CD4-positive, alpha-beta T cell treated with Interleukin-6 for 4 hours (primary cell): ENCODE measurements at regions not wholly inside any gene's neighbourhood (a gene's known extent, or its start where the extent isn't known, plus 50 kb on each side); places are given as distances from the start of the nearest gene placed in this dataset.
"Not testable (repeated sequence)": the region's sequence is repeated elsewhere in the genome, so short reads cannot be mapped to it uniquely, and the experiment has no call there.

ENCODE experiments used
- DNase-seq: peaks from one replicate; pipeline ENCODE4 v3.0.0-alpha.2; 2020; ENCODE audit warnings: mixed read lengths

DNA sequence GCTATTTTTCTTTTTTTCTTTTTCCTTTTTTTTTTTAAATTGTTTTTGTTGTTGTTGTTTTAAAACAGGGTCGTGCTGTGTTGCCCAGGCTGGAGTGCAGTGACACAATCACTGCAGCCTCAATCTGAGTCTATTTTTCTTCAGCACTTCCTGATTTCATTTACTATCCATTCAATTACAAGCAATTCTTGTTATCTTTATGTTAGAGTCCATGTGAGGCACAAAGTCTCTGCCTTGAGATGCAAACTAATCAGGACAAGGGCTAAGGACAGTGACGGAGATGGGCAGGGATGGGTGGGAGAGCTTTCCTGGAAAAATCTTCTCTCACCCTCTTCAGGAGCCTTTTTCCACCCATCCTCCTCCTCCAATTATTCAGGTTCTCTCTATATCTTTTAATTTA is 157.3 kb upstream of the AUTS2 start:
- no peak for DNase-seq

DNA sequence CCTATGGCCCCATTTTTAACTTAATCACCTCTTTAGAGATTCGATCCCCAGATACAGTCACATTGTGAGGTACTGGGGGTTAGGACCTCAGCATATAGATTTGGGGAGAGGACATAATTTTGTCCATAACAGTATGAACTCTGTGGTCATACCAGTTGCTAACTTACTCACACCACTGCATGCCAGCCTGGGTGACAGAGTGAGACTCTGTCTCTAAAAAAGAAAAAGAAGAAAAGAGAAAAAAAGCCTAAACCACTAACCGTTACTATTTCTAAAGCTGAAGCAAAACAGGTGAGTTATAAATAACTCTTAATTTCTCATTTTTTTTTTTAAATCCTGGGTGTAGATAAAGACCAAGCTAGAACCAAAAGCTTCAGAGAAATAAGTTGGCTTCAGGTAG is 155.1 kb upstream of the AUTS2 start:
- DNase-seq, result no peak

GRCh38 chr7:69445541-69445940 is 152.7 kb upstream of the AUTS2 start:
- no peak for DNase-seq

GRCh38 chr7:69446213-69446612 is 152.1 kb upstream of the AUTS2 start:
- not testable (repeated sequence) for DNase-seq

DNA sequence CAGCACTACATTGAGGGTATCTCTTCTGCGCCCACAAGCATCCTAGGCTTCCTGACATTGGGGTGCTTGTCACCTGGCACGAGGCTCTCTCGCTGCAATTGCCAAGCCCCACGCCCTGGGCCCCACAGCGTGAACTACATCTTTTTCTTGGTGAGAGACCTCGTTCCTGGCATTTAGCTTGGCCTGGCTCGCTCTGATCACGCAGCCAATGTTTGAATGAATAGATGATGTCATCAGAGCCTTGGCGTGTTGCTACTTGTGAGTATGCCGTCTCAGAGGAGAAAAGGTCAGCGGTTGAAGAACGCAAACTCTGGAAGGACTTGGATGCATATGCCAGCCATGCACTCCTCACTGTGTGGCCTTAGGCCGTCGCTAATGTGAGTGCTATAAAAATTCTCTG is 150.2 kb upstream of the AUTS2 start:
- DNase-seq, result no peak

- no peak for DNase-seq
Measured at GRCh38 chr7:69450456-69450855, 147.8 kb upstream of the AUTS2 start.

DNA sequence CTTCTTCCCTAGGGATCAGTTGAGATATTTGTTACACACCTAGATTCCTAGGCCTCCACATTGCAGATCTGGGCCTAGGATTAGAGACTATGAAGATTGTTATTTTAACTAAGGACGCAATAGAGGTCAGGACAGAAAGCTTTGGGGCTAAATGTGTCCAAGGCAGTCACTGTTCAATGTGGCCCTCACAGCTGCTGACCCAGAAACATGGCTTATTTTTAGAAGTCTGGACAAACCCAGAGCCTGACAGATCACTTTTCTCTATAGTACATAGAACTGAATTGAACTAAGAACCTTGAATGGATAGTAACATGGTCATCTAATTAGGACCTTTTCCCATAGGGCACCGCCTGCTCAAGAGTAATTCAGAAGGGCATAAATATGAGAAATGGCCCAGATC is 146.6 kb upstream of the AUTS2 start:
- DNase-seq, result no peak

GRCh38 chr7:69452797-69453196 is 145.5 kb upstream of the AUTS2 start:
- DNase-seq, result no peak

DNA sequence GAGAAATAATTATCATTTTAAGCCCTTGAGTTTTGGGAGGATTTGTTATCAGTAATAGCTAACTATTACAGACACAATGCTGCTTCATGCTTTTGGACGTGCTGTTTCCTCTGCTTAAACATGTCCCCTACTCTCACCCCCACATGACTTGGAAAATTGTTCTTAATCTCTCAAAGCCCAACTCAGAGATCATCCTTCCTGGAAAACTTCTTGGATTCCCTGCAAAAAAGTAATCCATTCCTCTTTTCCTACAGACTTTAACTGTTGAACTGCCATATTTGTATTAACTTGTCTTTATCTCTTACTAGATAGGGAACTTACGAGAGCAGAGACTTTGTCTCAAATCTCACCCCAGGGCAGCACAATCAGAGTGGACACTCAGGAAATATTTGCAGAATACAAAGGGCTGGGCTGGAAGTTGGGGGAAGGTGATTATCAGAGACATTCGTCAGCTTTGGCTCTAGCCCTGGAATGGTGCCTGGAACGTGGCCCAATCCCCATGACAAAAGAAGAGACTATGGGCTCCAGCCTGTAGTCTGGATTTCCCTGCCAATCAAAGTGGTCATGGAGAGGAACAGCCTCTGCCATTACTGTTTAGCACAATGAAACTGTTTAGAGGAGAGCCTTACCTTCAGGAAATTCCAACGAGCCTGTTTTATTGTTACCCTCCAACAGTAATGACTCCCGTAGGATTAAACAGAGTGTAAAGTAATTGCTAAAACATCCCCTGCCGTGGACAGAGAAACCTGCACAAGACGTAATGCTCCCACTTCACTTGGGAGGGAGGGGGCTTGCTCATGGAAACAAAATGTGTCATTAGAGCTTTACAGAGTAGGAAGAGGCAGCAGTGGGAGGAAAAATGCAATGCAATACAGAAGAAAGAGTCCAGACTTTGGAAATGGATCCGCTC is 140.4 kb upstream of the AUTS2 start:
- DNase-seq, result no peak

DNA sequence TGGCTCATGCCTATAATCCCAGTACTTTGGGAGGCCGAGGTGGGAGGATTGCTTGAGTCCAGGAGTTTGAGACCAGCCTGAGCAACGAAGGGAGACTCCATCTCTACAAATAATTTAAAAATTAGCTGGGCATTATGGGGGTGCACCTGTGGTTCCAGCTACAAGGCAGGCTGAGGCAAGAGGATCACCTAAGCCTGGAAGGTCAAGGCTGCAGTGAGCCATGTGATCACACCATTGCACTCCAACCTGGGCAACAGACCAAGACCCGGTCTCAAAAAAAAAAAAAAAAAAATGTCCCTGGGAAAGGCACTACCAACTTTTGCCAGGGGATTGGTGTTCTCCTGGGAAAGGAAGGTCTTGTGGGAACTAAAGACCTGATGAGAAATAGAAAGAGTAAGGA is 134.2 kb upstream of the AUTS2 start:
- DNase-seq, result no peak

DNA sequence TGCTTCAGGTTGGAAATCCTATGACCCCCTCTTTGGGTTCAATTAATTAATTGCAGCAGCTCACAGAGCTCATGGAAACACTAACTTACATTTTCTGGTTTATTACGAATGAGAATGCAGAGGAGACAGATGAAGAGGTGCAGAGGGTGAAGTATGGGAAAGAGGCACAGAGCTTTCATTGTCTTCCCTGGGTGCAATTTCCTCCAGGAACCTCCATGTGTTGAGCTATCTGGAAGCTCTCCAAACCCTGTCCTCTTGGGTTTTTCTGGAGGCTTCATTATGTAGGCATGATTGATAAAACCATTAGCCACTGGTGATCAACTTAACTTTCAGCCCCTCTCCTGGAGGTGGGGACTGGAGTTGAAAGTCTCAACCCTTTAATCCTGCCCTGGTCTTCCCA is 133.0 kb upstream of the AUTS2 start:
- DNase-seq, result no peak

GRCh38 chr7:69467826-69468225 is 130.4 kb upstream of the AUTS2 start:
- no peak for DNase-seq

- DNase-seq, result no peak
Measured at GRCh38 chr7:69476416-69476815, 121.9 kb upstream of the AUTS2 start.

DNA sequence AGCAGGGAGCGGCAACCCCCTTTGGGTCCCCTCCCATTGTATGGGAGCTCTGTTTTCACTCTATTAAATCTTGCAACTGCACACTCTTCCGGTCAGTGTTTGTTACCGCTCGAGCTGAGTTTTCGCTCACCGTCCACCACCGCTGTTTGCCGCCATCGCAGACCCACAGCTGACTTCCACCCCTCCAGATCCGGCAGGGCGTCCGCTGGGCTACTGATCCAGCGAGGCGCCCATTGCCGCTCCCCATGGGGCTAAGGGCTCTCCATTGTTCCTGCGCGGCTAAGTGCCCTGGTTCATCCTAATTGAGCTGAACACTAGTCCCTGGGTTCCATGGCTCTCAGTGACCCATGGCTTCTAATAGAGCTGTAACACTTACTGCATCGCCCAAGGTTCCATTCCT is 115.6 kb upstream of the AUTS2 start:
- no peak for DNase-seq

DNA sequence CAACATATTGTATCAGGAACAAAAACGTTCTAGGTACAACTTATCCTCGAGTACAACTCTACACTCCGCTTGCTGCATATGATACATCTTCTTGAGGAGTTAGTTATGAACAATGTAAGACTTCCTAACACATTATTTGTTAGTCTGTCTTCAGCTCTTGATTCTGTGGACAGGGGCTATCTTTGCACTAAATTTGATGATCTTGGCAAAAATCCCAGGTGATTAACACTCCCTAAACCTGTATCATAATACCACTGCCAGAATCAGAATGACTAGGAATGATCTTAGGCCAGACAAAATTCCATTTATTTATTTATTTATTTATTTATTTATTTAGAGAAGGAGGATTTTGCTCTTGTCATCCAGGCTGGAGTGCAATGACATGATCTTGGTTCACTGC is 108.7 kb upstream of the AUTS2 start:
- DNase-seq, result no peak

GRCh38 chr7:69498671-69499070 is 99.6 kb upstream of the AUTS2 start:
- DNase-seq, result no peak

DNA sequence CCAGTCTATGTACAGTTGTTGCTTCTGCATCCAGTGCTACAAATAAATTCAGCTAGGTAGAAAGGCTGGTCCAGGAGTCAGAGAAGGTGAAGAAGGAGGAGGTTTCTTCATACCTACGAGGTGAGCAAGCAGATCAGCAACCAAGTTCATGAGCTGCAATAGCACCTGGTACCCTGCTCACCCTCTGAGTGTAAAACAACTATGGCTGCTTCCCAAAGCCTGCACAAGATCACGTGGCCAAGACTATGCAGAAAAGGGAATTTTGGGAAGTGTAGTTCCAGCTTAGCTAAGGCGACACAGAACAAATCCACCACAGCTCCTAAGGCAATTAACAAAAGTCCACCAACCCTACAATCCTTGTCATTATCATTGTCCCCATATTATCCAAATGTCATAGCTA is 95.9 kb upstream of the AUTS2 start:
- no peak for DNase-seq

DNA sequence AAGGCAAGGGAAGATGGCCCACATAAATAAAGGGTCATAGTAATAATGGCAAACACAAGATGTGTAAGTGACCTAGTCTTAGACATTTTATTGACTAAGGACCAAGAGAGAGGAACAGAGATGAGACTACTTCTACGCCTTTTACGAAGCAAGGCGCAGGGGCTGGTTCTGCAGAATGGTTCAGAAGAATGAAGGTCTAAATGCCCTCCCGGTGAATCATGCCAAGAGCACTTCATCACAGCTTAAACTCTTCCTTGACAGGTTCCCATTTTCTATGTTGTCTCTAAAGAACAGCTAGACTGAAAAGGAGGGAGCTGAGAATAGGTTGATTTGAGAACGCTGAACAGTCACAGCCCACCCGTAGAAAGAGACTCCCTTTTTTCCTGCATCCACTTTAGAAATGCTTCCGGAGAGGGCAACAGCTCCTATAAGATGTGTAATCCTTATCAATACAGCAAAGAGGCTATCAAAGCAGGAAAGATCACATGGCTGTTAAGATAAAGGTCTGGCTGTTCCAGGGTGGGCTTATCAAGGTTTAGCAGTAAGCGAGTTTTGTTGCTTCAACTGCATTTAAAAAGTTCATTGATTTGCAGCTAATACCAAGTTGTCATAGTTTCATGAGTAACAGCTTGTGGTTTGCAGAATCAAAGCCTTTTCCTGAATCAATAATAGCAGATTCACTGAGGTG is 93.4 kb upstream of the AUTS2 start:
- DNase-seq, result no peak

DNA sequence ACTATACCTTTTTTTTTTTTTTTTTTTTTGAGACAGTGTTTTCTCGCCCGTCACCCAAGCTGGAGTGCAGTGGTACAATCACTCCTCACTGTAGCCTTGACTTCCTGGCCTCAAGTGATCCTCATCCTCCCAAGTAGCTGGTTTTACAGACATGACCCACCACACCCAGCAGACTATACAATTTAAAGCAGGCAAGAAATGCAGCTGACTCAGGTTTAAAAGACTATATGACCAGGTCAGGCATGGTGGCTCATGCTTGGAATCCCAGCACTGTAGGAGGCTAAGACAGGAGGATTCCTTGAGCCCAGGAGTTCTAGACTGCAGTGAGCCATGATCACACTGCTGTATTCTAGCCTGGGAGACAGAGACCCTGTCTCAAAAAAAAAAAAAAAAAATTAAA is 89.5 kb upstream of the AUTS2 start:
- DNase-seq, result no peak

- DNase-seq, result no peak
Measured at GRCh38 chr7:69510114-69510513, 88.2 kb upstream of the AUTS2 start.

- no peak for DNase-seq
Measured at GRCh38 chr7:69515495-69516212, 82.6 kb upstream of the AUTS2 start.

DNA sequence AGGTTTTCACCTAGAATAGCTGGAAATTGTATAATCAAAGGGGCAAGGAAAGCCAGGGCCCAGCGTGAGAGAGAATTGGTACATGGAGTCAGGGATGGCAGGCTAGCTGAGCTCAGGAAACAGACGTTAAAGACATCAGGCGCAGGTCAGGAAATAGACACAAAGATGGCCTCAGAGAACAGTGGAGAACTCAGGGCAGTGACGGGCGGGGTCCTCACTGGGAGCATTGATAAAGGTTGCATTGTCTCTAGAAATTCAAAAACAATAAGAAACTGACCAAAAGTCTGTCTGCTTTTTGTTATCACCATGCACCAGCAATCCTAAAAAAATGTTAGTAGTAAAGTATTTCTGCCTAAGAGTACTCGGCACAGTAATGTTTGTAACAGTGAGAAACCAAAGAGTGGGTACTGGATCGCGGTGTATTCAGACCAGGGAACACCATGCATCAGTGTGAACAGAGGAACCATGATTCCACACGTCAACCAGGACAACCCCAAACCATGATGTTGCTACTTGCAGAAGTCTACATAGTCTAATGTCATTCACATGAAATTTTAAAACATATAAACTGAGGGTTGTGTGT is 81.9 kb upstream of the AUTS2 start:
- DNase-seq, result no peak

GRCh38 chr7:69517985-69518704 is 80.1 kb upstream of the AUTS2 start:
- DNase-seq, result no peak
